ENCODE measurements at regions not wholly inside any gene's neighbourhood (a gene's known extent, or its start where the extent isn't known, plus 50 kb on each side); places are given as distances from the start of the nearest gene placed in this dataset.

GRCh38 chr4:170526471-170526870, 436.7 kb upstream of the AADAT start:
- peaks cover 3% of the 10 kb centered on the region for H3K9me3 Mint-ChIP-seq
- no peak for DNase-seq (ENCODE audit: low read depth, low spot score)

GRCh38 chr4:170522427-170522970, 432.7 kb upstream of the AADAT start:
- H3K4me1 Mint-ChIP-seq = no peaks in the 10 kb centered on the region
- H3K27ac Mint-ChIP-seq (ENCODE audit: unreplicated experiment) = no peak overlapping the region
- no peak for DNase-seq (ENCODE audit: low read depth, low spot score)
- no peaks in the 10 kb centered on the region for H3K27me3 Mint-ChIP-seq (ENCODE audit: low read depth)
- no peak overlapping the region for H3K4me3 Mint-ChIP-seq
- peaks cover 3% of the 10 kb centered on the region for H3K9me3 Mint-ChIP-seq
- TF ChIP-seq, protein P1, sequence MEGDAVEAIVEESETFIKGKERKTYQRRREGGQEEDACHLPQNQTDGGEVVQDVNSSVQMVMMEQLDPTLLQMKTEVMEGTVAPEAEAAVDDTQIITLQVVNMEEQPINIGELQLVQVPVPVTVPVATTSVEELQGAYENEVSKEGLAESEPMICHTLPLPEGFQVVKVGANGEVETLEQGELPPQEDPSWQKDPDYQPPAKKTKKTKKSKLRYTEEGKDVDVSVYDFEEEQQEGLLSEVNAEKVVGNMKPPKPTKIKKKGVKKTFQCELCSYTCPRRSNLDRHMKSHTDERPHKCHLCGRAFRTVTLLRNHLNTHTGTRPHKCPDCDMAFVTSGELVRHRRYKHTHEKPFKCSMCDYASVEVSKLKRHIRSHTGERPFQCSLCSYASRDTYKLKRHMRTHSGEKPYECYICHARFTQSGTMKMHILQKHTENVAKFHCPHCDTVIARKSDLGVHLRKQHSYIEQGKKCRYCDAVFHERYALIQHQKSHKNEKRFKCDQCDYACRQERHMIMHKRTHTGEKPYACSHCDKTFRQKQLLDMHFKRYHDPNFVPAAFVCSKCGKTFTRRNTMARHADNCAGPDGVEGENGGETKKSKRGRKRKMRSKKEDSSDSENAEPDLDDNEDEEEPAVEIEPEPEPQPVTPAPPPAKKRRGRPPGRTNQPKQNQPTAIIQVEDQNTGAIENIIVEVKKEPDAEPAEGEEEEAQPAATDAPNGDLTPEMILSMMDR (conservative IDR thresholded peaks at IDR 0.05) = no peak
- H3K36me3 Mint-ChIP-seq (ENCODE audit: low read depth) = no peaks in the 10 kb centered on the region

More at GRCh38 chr4:170526471-170526870, 436.7 kb upstream of the AADAT start:
- TF ChIP-seq, protein P1 (conservative IDR thresholded peaks at IDR 0.05) = no peak
- Mint-ChIP-seq H3K27ac (ENCODE audit: unreplicated experiment) (no peak overlapping the region), H3K4me1 (no peaks in the 10 kb centered on the region), H3K36me3 (ENCODE audit: low read depth) (no peaks in the 10 kb centered on the region), H3K4me3 (no peak overlapping the region), H3K27me3 (ENCODE audit: low read depth) (no peaks in the 10 kb centered on the region)

DNA sequence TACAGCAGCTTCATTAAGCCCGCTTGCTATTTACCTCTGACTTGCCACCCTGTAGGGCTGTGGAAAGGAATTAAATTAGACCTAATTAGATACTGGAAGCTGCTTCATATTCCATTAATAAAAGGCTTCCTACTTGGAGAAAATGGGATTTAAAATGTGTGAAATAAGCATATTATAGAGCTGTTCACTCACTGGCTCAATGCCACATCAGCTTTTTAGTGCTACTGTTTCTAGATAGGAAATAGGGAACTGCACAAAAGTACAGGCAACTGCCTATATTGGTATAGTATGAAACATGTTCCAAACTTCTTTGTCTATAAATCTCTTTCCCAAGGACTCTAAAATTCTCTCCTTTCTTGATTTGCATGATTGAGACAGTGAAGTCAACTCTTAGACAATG, 407.9 kb upstream of the AADAT start:
- Mint-ChIP-seq H3K9me3 (peaks cover 10% of the 10 kb centered on the region), H3K27me3 (ENCODE audit: low read depth) (no peaks in the 10 kb centered on the region), H3K4me1 (no peaks in the 10 kb centered on the region), H3K36me3 (ENCODE audit: low read depth) (no peaks in the 10 kb centered on the region), H3K27ac (ENCODE audit: unreplicated experiment) (no peak overlapping the region), H3K4me3 (no peak overlapping the region)
- no peak for DNase-seq (ENCODE audit: low read depth, low spot score)
- TF ChIP-seq, protein P1 (conservative IDR thresholded peaks at IDR 0.05) = no peak

DNA sequence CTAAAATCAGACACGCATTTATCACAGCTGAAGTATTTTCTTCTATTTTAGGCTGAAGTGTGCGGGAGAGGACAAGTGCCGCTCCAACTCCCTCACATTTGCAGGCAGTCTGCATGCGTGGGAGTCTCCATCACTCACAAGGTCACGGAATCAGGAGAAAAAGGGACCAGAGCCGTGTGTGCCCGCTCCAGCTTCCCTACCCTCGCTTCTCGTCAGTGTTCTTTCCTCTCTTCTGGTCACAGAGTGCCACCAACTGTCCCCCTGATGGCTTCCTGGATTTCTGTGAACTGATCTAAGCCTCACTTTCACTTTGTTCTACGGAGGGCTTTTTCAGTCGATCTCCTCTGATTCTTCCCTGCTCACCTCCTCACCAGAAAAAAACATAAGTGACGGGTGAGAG, 407.4 kb upstream of the AADAT start:
- no peaks in the 10 kb centered on the region for H3K27me3 Mint-ChIP-seq (ENCODE audit: low read depth)
- no peak for DNase-seq (ENCODE audit: low read depth, low spot score)
- H3K4me3 Mint-ChIP-seq = no peak overlapping the region
- H3K4me1 Mint-ChIP-seq = no peaks in the 10 kb centered on the region
- peaks cover 10% of the 10 kb centered on the region for H3K9me3 Mint-ChIP-seq
- TF ChIP-seq, protein P1 (conservative IDR thresholded peaks at IDR 0.05) = no peak
- H3K36me3 Mint-ChIP-seq (ENCODE audit: low read depth) = no peaks in the 10 kb centered on the region
- H3K27ac Mint-ChIP-seq (ENCODE audit: unreplicated experiment) = no peak overlapping the region

- no peaks in the 10 kb centered on the region for H3K4me1 Mint-ChIP-seq
- H3K4me3 Mint-ChIP-seq = no peak overlapping the region
- no peak overlapping the region for H3K27ac Mint-ChIP-seq (ENCODE audit: unreplicated experiment)
- peaks cover 12% of the 10 kb centered on the region for H3K9me3 Mint-ChIP-seq
- no peak for DNase-seq (ENCODE audit: low read depth, low spot score)
- TF ChIP-seq, protein P1 (conservative IDR thresholded peaks at IDR 0.05) = no peak
- H3K27me3 Mint-ChIP-seq (ENCODE audit: low read depth) = no peaks in the 10 kb centered on the region
- no peaks in the 10 kb centered on the region for H3K36me3 Mint-ChIP-seq (ENCODE audit: low read depth)
Measured at GRCh38 chr4:170491981-170492380, 402.2 kb upstream of the AADAT start.
